HEK293T (cell line): ENCODE measurements at regions not wholly inside any gene's neighbourhood (a gene's known extent, or its start where the extent isn't known, plus 50 kb on each side); places are given as distances from the start of the nearest gene placed in this dataset.

ENCODE experiments used
- CTCF ChIA-PET: fragments of 350-600 bp; formaldehyde crosslinking; extraction: SDS; loops from one replicate; lab custom pipeline; 2021; ENCODE audit warnings: antibody characterized with exemption, inconsistent platforms; lab: Yijun Ruan, JAX
- POLR2A ChIA-PET: fragments of 350-600 bp; formaldehyde crosslinking; extraction: SDS; loops from one replicate; lab custom pipeline; 2020; ENCODE audit warnings: antibody characterized with exemption, inconsistent platforms; lab: Yijun Ruan, JAX
- DNase-seq: peaks from one replicate; pipeline ENCODE4 v3.0.0; 2012; ENCODE audit warnings: mixed read lengths; ENCODE audit errors: extremely low spot score
- ARNT ChIP-seq: fragments of 450-650 bp; IDR thresholded peaks from 2 replicates; pipeline ENCODE4 v1.6.1; 2017; ENCODE audit warnings: mild to moderate bottlenecking
- BHLHE40 ChIP-seq: fragments of 450-650 bp; IDR thresholded peaks from 2 replicates; pipeline ENCODE4 v1.6.1; 2016; ENCODE audit warnings: mild to moderate bottlenecking, moderate library complexity, borderline replicate concordance
- CTBP1 ChIP-seq: fragments of 450-650 bp; IDR thresholded peaks from 2 replicates; pipeline ENCODE4 v1.6.1; 2016; ENCODE audit warnings: borderline replicate concordance
- ELF4 ChIP-seq: fragments of 450-650 bp; IDR thresholded peaks from 2 replicates; pipeline ENCODE4 v1.6.1; 2017; ENCODE audit warnings: antibody characterized with exemption
- FOXA1 ChIP-seq: fragments of 450-650 bp; IDR thresholded peaks from 2 replicates; pipeline ENCODE4 v1.6.1; 2016; ENCODE audit warnings: mild to moderate bottlenecking
- FOXK2 ChIP-seq: fragments of 450-650 bp; IDR thresholded peaks from 2 replicates; pipeline ENCODE4 v1.6.1; 2016; ENCODE audit warnings: mild to moderate bottlenecking
- FOXM1 ChIP-seq: fragments of 450-650 bp; IDR thresholded peaks from 2 replicates; pipeline ENCODE4 v1.6.1; 2017; ENCODE audit warnings: mild to moderate bottlenecking, borderline replicate concordance
- HDGF ChIP-seq: fragments of 450-650 bp; IDR thresholded peaks from 2 replicates; pipeline ENCODE4 v1.6.1; 2017; ENCODE audit warnings: antibody characterized with exemption, borderline replicate concordance
- L3MBTL2 ChIP-seq: fragments of 450-650 bp; conservative IDR thresholded peaks from 2 replicates; pipeline ENCODE4 v1.6.1; 2016; ENCODE audit warnings: mild to moderate bottlenecking
- LEF1 ChIP-seq: fragments of 450-650 bp; IDR thresholded peaks from 2 replicates; pipeline ENCODE4 v1.6.1; 2017; ENCODE audit warnings: mild to moderate bottlenecking, borderline replicate concordance
- NFRKB ChIP-seq: fragments of 450-650 bp; IDR thresholded peaks from 2 replicates; pipeline ENCODE4 v1.6.1; 2016; ENCODE audit warnings: mild to moderate bottlenecking, moderate library complexity
- SP1 ChIP-seq: fragments of 450-650 bp; IDR thresholded peaks from 2 replicates; pipeline ENCODE4 v1.6.1; 2017
- SUZ12 ChIP-seq: fragments of 450-650 bp; IDR thresholded peaks from 2 replicates; pipeline ENCODE4 v1.6.1; 2016; ENCODE audit warnings: mild to moderate bottlenecking
- TARDBP ChIP-seq: fragments of 450-650 bp; IDR thresholded peaks from 2 replicates; pipeline ENCODE4 v1.6.1; 2016
- ZNF384 ChIP-seq: fragments of 450-650 bp; IDR thresholded peaks from 2 replicates; pipeline ENCODE4 v1.6.1; 2016
- TF ChIP-seq, protein P1 (sequence below): fragments of 450-650 bp; IDR thresholded peaks from 2 replicates; pipeline ENCODE4 v1.6.1; 2016

GRCh38 chr22:49152939-49153770 lies 674.5 kb downstream of the BRD1 start:
- DNase-seq = no peak
- ChIA-PET CTCF (no interaction called here), POLR2A (no interaction called here)
- TF ChIP-seq ZNF384 = no peak
- TF ChIP-seq NFRKB = no peak
- TF ChIP-seq FOXA1 = no peak
- no peak for TF ChIP-seq BHLHE40
- TF ChIP-seq HDGF = no peak
- no peak for TF ChIP-seq LEF1

GRCh38 chr22:49152127-49152938 lies 675.3 kb downstream of the BRD1 start:
- ChIA-PET CTCF (no interaction called here), POLR2A (no interaction called here)
- no peak for DNase-seq
- TF ChIP-seq, protein P1, sequence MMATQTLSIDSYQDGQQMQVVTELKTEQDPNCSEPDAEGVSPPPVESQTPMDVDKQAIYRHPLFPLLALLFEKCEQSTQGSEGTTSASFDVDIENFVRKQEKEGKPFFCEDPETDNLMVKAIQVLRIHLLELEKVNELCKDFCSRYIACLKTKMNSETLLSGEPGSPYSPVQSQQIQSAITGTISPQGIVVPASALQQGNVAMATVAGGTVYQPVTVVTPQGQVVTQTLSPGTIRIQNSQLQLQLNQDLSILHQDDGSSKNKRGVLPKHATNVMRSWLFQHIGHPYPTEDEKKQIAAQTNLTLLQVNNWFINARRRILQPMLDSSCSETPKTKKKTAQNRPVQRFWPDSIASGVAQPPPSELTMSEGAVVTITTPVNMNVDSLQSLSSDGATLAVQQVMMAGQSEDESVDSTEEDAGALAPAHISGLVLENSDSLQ = no peak
- TF ChIP-seq TARDBP (no peak), BHLHE40 (no peak), SUZ12 (no peak), ZNF384 (no peak), L3MBTL2 (no peak), LEF1 (no peak), ARNT (no peak), ELF4 (no peak), FOXM1 (no peak), HDGF (no peak)

- POLR2A ChIA-PET = no interaction called here
- CTCF ChIA-PET = no interaction called here
- TF ChIP-seq L3MBTL2 (no peak), HDGF (no peak), LEF1 (no peak), CTBP1 (no peak), TARDBP (no peak), SUZ12 (no peak), FOXK2 (no peak), ZNF384 (no peak), ARNT (no peak)
- DNase-seq = no peak
Observed at GRCh38 chr22:49151256-49152126, 676.2 kb downstream of the BRD1 start.

DNA sequence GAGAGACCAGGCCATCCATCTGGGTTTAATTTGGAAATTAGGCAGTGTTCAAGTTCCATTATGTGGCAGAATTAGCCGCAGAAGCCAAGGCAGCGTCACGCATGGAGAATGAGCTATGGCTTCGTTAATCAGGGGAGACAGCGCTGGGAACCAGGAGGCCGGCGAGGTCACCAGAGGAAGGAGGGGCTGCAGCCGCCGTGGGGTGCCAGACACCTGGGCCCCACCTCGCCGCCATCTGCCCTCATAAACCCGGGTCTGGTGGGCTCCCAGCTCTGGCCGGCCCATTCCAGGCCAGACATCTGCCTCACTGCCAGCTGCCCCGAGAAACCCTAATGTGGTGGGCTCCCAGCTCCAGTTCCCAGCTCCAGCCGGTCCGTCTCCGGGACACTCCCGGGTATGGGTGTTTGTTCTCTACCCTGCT lies 676.9 kb downstream of the BRD1 start:
- ChIA-PET POLR2A (no interaction called here), CTCF (no interaction called here)

DNA sequence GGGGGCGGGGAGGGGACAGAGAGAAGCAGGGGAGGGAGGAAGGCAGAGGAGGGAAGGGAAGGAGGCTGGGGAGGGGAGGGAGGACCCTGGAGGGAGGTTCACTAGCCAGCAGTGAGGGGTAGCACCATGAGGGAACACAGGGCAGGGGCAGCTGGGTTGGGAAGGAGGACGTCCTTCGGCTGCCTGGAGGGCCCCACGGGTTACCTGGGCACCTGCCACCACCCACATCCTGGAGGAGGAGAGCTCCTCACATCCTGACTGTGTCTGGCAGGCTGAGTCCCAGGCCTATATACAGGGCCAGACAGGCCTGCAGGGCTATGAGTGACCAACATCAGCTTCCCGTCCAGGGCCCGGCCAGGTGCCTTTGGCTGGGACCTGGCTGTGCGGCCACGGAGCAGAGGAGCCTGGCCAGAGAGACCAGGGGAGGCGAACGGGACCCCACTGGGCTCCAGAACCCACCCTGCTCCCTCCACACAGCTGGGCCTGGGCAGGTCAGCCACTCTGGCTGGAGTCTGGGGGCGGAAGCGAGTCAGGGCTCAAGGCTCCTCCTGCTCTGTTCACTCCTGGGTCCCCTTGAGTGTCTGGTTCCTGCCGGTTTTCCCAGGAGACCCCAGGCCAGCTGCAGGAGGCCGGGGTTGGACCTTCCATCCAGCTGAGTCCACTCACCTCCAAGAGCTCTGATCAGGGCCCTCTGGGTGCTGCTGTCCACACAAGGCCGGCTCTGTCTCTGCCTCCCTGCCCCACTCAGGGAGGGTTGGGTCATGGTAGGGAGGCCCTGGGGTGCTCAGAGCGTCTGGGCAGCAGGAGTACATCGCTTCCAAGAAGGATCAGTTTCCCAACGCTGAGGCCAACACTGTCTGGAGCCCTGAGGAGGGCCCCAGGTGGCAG lies 677.7 kb downstream of the BRD1 start:
- no peak for DNase-seq
- ChIA-PET CTCF (interaction anchor here (0.6 kb wide), 1 partner anchor 75 kb away, joined by 4 read pairs; no protein-coding TSS in a partner anchor), POLR2A (no interaction called here)
- no peak for TF ChIP-seq NFRKB
- no peak for TF ChIP-seq TARDBP
- TF ChIP-seq BHLHE40 = no peak
- no peak for TF ChIP-seq ELF4
- TF ChIP-seq L3MBTL2 = no peak
- TF ChIP-seq SP1 = no peak
- no peak for TF ChIP-seq ZNF384
- TF ChIP-seq FOXM1 = no peak
- TF ChIP-seq, protein P1 = no peak
- TF ChIP-seq FOXK2 = no peak
- no peak for TF ChIP-seq SUZ12
- no peak for TF ChIP-seq ARNT
- TF ChIP-seq LEF1 = no peak
- TF ChIP-seq CTBP1 = no peak
- TF ChIP-seq FOXA1 = no peak
- no peak for TF ChIP-seq HDGF

More for the DNA sequence above, 676.9 kb downstream of the BRD1 start:
- DNase-seq = no peak
- TF ChIP-seq L3MBTL2 (no peak), CTBP1 (no peak), BHLHE40 (no peak), HDGF (no peak), SUZ12 (no peak), SP1 (no peak), LEF1 (no peak), ELF4 (no peak)
- TF ChIP-seq, protein P1 = no peak
